HG03378 (cell line): ENCODE measurements at regions not wholly inside any gene's neighbourhood (a gene's known extent, or its start where the extent isn't known, plus 50 kb on each side); places are given as distances from the start of the nearest gene placed in this dataset.
"Not testable (repeated sequence)": the region's sequence is repeated elsewhere in the genome, so short reads cannot be mapped to it uniquely, and the experiment has no call there.

Source experiments
- ATAC-seq: cut with Tn5 transposase; IDR thresholded peaks from one replicate; pipeline ENCODE4 v1.9.1; 2021; ENCODE audit warnings: mild to moderate bottlenecking, moderate library complexity; ENCODE audit not compliant: unreplicated experiment

GRCh38 chr7:8809320-8809719 lies 375.9 kb downstream of the NXPH1 start:
- ATAC-seq = no peak

GRCh38 chr7:8817448-8818036 lies 384.1 kb downstream of the NXPH1 start:
- ATAC-seq = no peak

- ATAC-seq = no peak
Measured at GRCh38 chr7:8818406-8818805, 385.0 kb downstream of the NXPH1 start.

- ATAC-seq = no peak
Measured at GRCh38 chr7:8822595-8822994, 389.2 kb downstream of the NXPH1 start.

GRCh38 chr7:8823486-8823885 lies 390.1 kb downstream of the NXPH1 start:
- no peak for ATAC-seq

- no peak for ATAC-seq
Measured at GRCh38 chr7:8827329-8827728, 393.9 kb downstream of the NXPH1 start.

GRCh38 chr7:8829100-8829499 lies 395.7 kb downstream of the NXPH1 start:
- ATAC-seq = no peak

GRCh38 chr7:8831376-8831775 lies 398.0 kb downstream of the NXPH1 start:
- ATAC-seq = no peak

GRCh38 chr7:8833355-8833754 lies 399.9 kb downstream of the NXPH1 start:
- ATAC-seq = no peak

- no peak for ATAC-seq
Measured at GRCh38 chr7:8841171-8841570, 407.8 kb downstream of the NXPH1 start.

- no peak for ATAC-seq
Measured at GRCh38 chr7:8871716-8872115, 438.3 kb downstream of the NXPH1 start.

- no peak for ATAC-seq
Measured at GRCh38 chr7:8881916-8882315, 448.5 kb downstream of the NXPH1 start.

GRCh38 chr7:8885480-8886000 lies 452.1 kb downstream of the NXPH1 start:
- ATAC-seq = no peak

- ATAC-seq = not testable (repeated sequence)
Measured at GRCh38 chr7:8890346-8890745, 456.9 kb downstream of the NXPH1 start.

- no peak for ATAC-seq
Measured at GRCh38 chr7:8893775-8894174, 460.4 kb downstream of the NXPH1 start.

GRCh38 chr7:8906396-8907075 lies 473.1 kb downstream of the NXPH1 start:
- ATAC-seq = no peak

GRCh38 chr7:8908889-8909288 lies 475.5 kb downstream of the NXPH1 start:
- ATAC-seq = no peak

GRCh38 chr7:8913682-8914081 lies 480.3 kb downstream of the NXPH1 start:
- no peak for ATAC-seq

GRCh38 chr7:8921807-8922206 lies 488.4 kb downstream of the NXPH1 start:
- no peak for ATAC-seq

- ATAC-seq = no peak
Measured at GRCh38 chr7:8922726-8923125, 489.3 kb downstream of the NXPH1 start.

GRCh38 chr7:8923164-8923806 lies 489.9 kb downstream of the NXPH1 start:
- ATAC-seq = no peak
